WTC11 (cell line): ENCODE measurements at regions not wholly inside any gene's neighbourhood (a gene's known extent, or its start where the extent isn't known, plus 50 kb on each side); places are given as distances from the start of the nearest gene placed in this dataset.
"Not testable (repeated sequence)": the region's sequence is repeated elsewhere in the genome, so short reads cannot be mapped to it uniquely, and the experiment has no call there.

ENCODE experiments used
- ATAC-seq: fragments of 200-7000 bp; cut with Tn5 transposase; 2 replicates; pipeline ENCODE4 v1.10.0; 2021; ENCODE audit warnings: mild to moderate bottlenecking, moderate library complexity
- CTCF ChIA-PET: fragments of 300-600 bp; sonication (Branson Sonifier 250); formaldehyde crosslinking; loops from one replicate; lab custom pipeline; 2021; ENCODE audit warnings: antibody characterized with exemption; lab: Charles Lee
- POLR2A ChIA-PET: fragments of 350-600 bp; sonication (Branson Sonifier 250); formaldehyde crosslinking; loops from one replicate; lab custom pipeline; 2021; ENCODE audit warnings: antibody characterized with exemption; lab: Charles Lee
- DNase-seq: peaks from one replicate; pipeline ENCODE4 v3.0.0; 2021; ENCODE audit warnings: low spot score
- H3K27ac Mint-ChIP-seq: 2 replicates; pipeline ENCODE4 v1.8.0; 2021; ENCODE audit warnings: mixed read lengths
- H3K27me3 Mint-ChIP-seq: 2 replicates; pipeline ENCODE4 v1.8.0; 2021; ENCODE audit warnings: low read depth, mild to moderate bottlenecking, moderate library complexity, mixed read lengths
- H3K36me3 Mint-ChIP-seq: 2 replicates; pipeline ENCODE4 v1.8.0; 2021; ENCODE audit warnings: mixed read lengths
- H3K4me1 Mint-ChIP-seq: 2 replicates; pipeline ENCODE4 v1.8.0; 2022; ENCODE audit warnings: mixed read lengths
- H3K4me3 Mint-ChIP-seq: 2 replicates; pipeline ENCODE4 v1.8.0; 2021; ENCODE audit warnings: mild to moderate bottlenecking, moderate library complexity, mixed read lengths
- H3K9me3 Mint-ChIP-seq: 2 replicates; pipeline ENCODE4 v1.8.0; 2021; ENCODE audit warnings: mixed read lengths
- AFF4 ChIP-seq: sonication (generic); formaldehyde crosslinking; IDR thresholded peaks from 2 replicates; pipeline ENCODE4 v1.8.1; 2023; ENCODE audit warnings: mild to moderate bottlenecking, missing genetic modification reagents, borderline replicate concordance
- ATF3 ChIP-seq: sonication (generic); formaldehyde crosslinking; conservative IDR thresholded peaks from 2 replicates; pipeline ENCODE4 v1.8.1; 2022; ENCODE audit warnings: mild to moderate bottlenecking, missing genetic modification reagents
- CBFB ChIP-seq: sonication (generic); formaldehyde crosslinking; IDR thresholded peaks from 2 replicates; pipeline ENCODE4 v1.8.1; 2022; ENCODE audit warnings: mild to moderate bottlenecking, low read depth, missing genetic modification reagents
- CREB1 ChIP-seq: sonication (generic); formaldehyde crosslinking; IDR thresholded peaks from 2 replicates; pipeline ENCODE4 v1.8.0; 2023; ENCODE audit warnings: mild to moderate bottlenecking, missing genetic modification reagents
- FOXP4 ChIP-seq: sonication (generic); formaldehyde crosslinking; IDR thresholded peaks from 2 replicates; pipeline ENCODE4 v1.8.0; 2022; ENCODE audit warnings: mild to moderate bottlenecking, missing genetic modification reagents
- GTF2I ChIP-seq: fragments of 250-450 bp; sonication (Bioruptor Pico); conservative IDR thresholded peaks from 2 replicates; pipeline ENCODE4 v1.4.0; 2021; ENCODE audit warnings: mild to moderate bottlenecking
- NFATC4 ChIP-seq: fragments of 250-450 bp; sonication (Bioruptor Pico); IDR thresholded peaks from 2 replicates; pipeline ENCODE4 v1.9.0; 2021; ENCODE audit warnings: mild to moderate bottlenecking
- NR1H2 ChIP-seq: sonication (generic); formaldehyde crosslinking; IDR thresholded peaks from 2 replicates; pipeline ENCODE4 v1.9.0; 2021; ENCODE audit warnings: mild to moderate bottlenecking, moderate library complexity, missing genetic modification reagents
- RORB ChIP-seq: fragments of 250-450 bp; sonication (Bioruptor Pico); IDR thresholded peaks from 2 replicates; pipeline ENCODE4 v1.9.0; 2021; ENCODE audit warnings: mild to moderate bottlenecking
- TCF7 ChIP-seq: sonication (generic); formaldehyde crosslinking; IDR thresholded peaks from 2 replicates; pipeline ENCODE4 v1.8.0; 2022; ENCODE audit warnings: mild to moderate bottlenecking, low read depth, missing genetic modification reagents, moderate library complexity
- ZNF425 ChIP-seq: fragments of 250-450 bp; sonication (Bioruptor Pico); conservative IDR thresholded peaks from 2 replicates; pipeline ENCODE4 v1.9.0; 2021; ENCODE audit warnings: mild to moderate bottlenecking

- no peaks in the 10 kb centered on the region; the same call in 1 of the 2 replicates for H3K27me3 Mint-ChIP-seq
- TF ChIP-seq TCF7, result no peak
- ATAC-seq (no peak), DNase-seq (no peak)
- ChIA-PET CTCF (no interaction called here), POLR2A (no interaction called here)
- H3K9me3 Mint-ChIP-seq, result no peaks in the 10 kb centered on the region
- H3K27ac Mint-ChIP-seq, result no peak overlapping the region
- peaks cover 5% of the 10 kb centered on the region for H3K4me1 Mint-ChIP-seq
- no peak overlapping the region for H3K4me3 Mint-ChIP-seq
- H3K36me3 Mint-ChIP-seq, result no peaks in the 10 kb centered on the region
Observed at GRCh38 chr3:106440672-106441071, 571.9 kb upstream of the CBLB start.

- no peak overlapping the region for H3K4me3 Mint-ChIP-seq
- no peak for DNase-seq
- POLR2A ChIA-PET, result no interaction called here
- peaks cover 10% of the 10 kb centered on the region for H3K36me3 Mint-ChIP-seq
- H3K9me3 Mint-ChIP-seq, result peaks cover 17% of the 10 kb centered on the region
- CTCF ChIA-PET, result no interaction called here
- H3K4me1 Mint-ChIP-seq, result peaks cover 5% of the 10 kb centered on the region
- no peak for ATAC-seq
- TF ChIP-seq CREB1 (CRISPR knock-in tag) (no peak), NFATC4 (CRISPR knock-in tag) (no peak), NR1H2 (CRISPR knock-in tag) (no peak), FOXP4 (CRISPR knock-in tag) (no peak), ATF3 (CRISPR knock-in tag) (no peak), GTF2I (no peak), AFF4 (CRISPR knock-in tag) (no peak), ZNF425 (no peak)
- H3K27me3 Mint-ChIP-seq, result no peaks in the 10 kb centered on the region
- H3K27ac Mint-ChIP-seq, result no peak overlapping the region
Observed at GRCh38 chr3:106446271-106446670, 577.5 kb upstream of the CBLB start.

- Mint-ChIP-seq H3K4me3 (no peak overlapping the region), H3K27me3 (no peaks in the 10 kb centered on the region), H3K27ac (no peak overlapping the region)
- POLR2A ChIA-PET, result no interaction called here
- TF ChIP-seq CBFB (CRISPR knock-in tag), result no peak
- TF ChIP-seq RORB (CRISPR knock-in tag), result no peak
- TF ChIP-seq, all 79 proteins: peak for 0
- DNase-seq (no peak), ATAC-seq (no peak)
- H3K4me1 Mint-ChIP-seq, result no peaks in the 10 kb centered on the region; the same call in 1 of the 2 replicates
- CTCF ChIA-PET, result no interaction called here
- peaks cover 10% of the 10 kb centered on the region for H3K36me3 Mint-ChIP-seq
- peaks cover 17% of the 10 kb centered on the region for H3K9me3 Mint-ChIP-seq
Observed at GRCh38 chr3:106447723-106448301, 579.0 kb upstream of the CBLB start.

- H3K4me1 Mint-ChIP-seq, DNase-seq, CTCF ChIA-PET, ATAC-seq, H3K27me3 Mint-ChIP-seq, H3K36me3 Mint-ChIP-seq, H3K27ac Mint-ChIP-seq, H3K4me3 Mint-ChIP-seq: not testable (repeated sequence)
- POLR2A ChIA-PET, result interaction anchor here (0.6 kb wide), 1 partner anchor 37 kb away, joined by 6 read pairs; no protein-coding TSS in a partner anchor
- H3K9me3 Mint-ChIP-seq, result peaks cover 17% of the 10 kb centered on the region
Observed at GRCh38 chr3:106448372-106448966, 579.7 kb upstream of the CBLB start.
